HG03045 (cell line): ENCODE measurements at regions not wholly inside any gene's neighbourhood (a gene's known extent, or its start where the extent isn't known, plus 50 kb on each side); places are given as distances from the start of the nearest gene placed in this dataset.

Experiments
- ATAC-seq: cut with Tn5 transposase; IDR thresholded peaks from one replicate; pipeline ENCODE4 v1.9.1; 2021; ENCODE audit warnings: mild to moderate bottlenecking, moderate library complexity; ENCODE audit not compliant: unreplicated experiment

DNA sequence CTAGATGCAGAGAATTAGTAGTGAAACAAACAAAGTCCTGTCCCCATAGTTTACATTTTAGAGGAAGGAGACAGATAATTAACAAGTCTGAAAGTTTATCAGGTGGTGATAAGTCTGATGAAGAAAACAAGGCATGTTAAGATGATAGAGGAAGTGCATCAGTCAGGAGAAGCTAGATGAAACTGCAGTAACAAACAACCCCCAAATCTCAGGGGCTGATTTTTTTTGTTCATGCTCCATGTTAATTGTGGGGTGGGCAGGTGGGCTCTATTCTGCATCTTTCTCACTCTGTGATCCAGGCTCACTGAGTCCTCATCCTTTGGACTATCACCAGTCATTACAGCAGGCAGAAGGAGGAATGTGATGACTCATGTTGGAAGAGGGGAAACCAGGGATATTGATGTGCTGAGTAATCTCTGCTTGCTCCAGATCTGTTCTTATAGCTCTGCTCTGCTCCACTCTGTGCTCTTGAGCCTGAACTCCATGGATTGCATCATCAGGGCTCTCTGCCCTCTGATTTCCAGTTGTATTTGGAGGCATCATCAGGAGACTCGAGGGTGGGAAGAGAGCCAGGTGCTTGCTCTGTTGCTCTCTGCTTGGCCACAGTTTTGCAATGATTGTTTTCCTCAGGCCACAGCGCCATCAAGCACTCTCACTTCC, 166.9 kb downstream of the IER5 start:
- no peak for ATAC-seq

DNA sequence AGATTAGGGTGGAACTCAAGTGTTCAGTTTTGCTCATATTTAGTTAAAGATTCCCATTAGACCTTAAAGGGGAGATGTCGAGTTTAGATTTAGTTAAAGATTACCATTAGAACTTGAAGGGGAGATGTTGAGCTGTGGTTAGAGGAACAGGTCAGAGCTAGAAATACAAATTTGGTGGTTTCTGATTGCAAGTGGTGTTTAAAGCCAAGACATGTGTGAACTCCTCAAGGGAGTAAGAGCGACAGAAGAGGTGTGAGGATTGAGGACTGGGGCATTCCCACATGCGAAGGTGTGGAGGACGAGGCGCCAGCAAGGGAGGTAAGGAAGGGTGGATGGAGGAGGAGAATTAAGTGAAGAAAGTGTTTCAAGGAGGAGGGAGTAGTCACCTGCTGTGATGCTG, 168.6 kb downstream of the IER5 start:
- peak; percentile 87 for ATAC-seq

DNA sequence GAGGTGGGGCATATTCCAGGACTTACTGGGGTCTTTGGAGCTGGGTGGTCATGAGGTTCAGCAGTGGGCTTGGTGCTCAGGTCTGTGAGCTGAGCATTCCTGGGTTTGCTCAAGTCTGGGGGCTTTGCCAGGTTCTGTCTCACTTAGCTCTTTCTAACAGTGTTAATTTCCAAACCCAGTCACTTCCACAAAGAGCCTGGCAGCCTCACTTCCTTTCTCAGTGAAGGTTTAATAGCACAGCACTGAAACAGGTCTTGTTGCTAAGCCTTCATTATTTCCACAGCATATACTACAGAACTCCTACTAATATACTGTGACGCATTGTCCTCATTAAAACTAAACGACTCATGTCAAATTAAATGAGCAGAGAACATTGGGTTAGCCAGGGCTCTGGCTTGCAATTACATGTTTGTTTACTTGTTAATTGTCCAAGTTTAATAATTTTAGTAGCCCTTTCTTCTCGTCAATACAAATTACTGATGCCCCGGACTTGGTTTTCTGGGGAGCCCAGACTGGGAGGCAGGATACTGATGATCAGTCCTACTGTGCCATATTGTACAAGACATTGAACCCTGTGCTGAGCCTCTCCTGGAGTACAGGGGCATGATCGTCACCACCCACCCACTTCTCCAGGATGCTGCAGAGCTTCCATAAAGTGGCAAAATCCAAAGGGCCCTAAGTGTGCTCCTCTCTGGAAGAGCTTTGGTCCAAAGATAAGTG, 170.7 kb downstream of the IER5 start:
- no peak for ATAC-seq

DNA sequence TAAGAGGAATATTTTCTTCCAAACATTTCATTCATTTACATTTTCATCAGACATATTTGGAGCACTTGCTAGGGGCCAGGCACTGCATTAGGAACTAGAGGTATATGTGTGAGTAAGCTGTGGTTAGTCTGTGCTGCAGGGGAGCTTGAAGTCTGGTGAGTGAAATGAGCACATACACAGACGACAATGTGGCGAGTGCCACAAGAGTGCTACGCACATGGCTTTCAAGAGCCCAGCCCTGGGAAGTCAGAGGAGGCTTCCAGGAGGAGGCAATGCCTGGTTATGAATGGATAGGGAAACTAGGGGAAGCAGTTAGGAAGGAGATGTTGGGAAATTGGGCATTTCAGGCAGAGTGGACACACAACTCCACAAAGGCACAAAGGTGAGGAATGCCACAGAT, 171.8 kb downstream of the IER5 start:
- ATAC-seq, result no peak

DNA sequence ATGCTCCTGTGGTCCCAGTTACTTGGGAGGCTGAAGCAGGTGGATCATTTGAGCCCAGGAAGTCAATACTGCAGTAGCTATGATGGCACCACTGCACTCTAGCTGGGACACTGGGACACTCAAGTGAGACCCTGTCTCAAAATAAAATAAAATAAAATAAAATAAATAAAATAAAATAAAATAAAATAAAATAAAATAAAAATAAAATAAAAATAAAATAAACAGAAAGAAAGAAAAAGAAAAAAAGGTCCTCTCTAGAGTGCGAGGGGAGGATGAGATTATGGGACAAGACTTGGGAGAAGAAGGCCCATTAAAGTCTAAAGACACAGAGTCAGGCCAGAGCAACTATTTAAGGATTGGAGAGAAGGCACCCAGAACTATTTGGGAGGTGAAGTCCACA, 172.5 kb downstream of the IER5 start:
- ATAC-seq, result no peak

DNA sequence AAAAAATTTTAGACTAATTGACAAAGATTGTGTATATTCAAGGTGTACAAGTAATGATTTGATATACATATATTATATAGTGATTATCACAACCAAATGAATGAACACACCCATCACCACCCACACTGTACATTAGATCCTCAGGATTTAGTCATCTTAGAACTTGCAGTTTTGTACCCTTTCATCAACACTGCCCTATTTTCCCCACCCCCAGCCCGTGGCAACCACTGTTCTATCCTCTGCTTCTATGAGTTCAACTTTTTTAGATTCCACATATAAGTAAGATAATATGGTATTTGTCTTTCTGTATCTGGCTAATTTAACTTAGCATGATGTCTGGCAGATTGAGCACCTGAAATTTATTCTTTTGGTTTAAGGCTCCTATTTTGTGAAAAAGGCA, 173.6 kb downstream of the IER5 start:
- ATAC-seq, result no peak

DNA sequence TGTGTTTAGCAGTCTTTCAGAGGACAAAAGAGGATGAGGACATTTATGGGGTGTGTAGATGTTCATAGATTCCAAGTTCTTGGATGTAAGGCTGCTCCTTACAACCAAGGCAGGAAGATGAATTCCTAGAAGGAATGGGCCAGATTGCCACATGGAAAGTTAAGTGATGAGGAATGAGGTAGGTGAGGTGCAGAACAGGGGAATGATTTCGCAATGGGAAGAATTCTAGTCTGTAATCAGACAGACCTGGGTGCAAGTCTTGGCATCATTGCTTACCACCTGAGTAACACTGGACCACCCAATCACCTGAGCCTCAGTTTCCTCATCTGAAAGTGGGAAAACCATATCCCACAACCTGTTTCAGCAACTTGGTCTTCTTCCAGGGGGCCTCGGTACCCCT, 174.9 kb downstream of the IER5 start:
- no peak for ATAC-seq

DNA sequence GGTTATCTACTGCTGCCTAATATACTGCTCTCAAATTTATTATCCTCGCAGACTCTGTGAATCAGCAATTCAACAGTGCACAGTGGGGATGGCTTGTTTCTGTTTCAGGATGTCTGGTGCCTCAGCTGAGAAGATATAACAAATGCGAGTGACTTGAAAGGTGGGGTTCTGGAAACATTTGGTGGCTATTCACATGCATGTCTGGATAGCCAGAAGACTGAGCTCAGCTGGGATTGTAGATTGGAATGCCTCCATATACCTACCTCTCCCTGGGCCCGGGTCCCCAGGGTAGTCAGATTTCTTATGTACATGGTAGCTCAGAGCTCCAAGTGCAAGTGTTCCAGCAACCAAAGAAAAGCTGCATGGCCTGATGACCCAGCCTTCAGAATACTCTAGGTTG, 176.3 kb downstream of the IER5 start:
- ATAC-seq, result no peak

DNA sequence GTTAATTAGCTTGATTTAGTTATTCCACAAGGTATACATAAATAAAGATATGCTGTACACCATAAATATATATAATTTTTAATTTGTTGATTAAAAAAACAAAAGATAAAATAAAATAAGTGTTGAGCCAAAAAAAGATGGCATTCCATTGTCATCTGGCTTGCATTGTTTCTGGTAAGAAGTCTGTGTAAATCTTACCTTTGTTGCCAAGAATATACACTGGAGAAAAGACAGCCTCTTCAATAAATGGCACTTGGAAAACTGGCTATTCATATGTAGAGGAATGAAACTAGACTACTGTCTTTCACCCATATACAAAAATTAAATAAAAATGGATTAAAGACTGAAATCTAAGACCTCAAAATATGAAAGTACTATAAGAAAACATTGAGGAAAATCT, 196.5 kb downstream of the IER5 start:
- no peak for ATAC-seq

DNA sequence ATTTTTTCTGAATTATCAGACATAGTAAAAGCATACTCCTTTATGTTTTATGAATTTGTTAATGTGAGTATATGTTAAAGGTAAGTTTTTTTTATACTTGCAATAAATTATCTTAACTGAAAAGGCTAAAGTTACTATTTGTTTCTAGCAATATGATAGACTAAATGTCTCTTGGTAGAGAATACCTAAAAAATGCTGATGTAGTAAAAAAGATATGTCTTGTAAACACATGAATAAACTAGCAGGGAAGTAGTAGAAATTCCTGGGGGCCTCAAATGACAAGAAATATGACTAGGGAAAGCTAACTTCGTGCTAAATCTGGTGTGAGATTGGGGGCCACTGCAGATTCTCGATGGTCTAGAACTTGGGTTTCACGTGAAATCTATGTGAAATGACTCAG, 188.1 kb upstream of the CACNA1E start:
- ATAC-seq, result no peak

DNA sequence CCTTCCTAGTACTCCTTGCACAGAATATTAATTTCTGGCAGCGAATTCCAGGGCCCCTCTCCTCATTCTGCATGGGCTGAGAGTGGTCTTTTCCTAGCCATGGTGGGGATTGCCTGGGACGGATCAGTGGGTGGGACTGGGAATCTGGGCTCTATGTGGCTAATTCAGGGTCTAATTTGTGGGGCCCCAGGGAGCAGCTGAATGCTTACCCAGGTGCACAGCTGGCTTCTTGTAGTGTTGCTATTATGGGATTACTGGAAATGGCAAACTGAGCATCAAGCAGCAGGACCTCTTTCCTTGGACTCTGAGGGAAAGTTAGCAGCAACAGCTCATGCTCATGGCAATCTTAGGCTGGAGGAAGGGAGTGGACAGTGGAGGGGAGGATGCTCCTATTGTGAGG, 187.1 kb upstream of the CACNA1E start:
- no peak for ATAC-seq

DNA sequence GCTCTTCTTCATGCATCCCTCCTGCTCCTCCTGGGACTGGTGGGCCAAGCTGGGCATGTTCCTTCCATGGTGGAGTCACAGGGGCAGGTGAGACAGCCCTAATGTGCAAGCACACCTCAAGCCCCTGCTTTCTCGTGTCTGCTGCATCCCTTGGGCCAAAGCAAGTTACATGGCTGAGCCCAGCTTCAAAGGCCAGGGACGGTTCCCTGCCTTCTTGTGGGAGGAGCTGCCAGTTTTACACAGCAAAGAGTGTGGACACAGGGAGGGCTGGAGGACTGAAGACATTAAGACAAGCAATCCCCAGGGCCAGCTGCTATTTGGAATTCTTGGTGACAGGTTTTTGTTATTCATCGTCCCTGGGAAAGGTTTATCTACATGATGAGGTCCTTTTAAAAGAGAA, 175.2 kb upstream of the CACNA1E start:
- ATAC-seq, result no peak

DNA sequence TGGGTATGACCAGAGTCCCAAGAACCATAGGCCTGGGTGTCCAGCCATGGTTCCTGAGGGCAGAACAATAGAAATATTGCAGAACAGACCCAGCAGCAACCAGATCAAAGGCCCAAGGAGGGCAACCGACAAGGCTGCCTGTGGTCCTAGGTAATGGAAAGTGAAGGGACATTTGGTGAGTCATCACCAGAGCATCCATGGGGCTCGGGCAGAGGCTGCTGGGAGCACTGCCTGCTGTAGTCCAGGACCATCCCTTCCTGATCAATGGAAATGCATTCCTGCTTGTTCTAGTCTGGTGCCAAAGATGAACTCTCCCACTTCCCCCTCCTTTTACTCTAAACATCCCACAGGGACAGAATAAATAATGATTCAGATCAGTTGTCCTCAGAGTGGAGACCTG, 172.8 kb upstream of the CACNA1E start:
- no peak for ATAC-seq

DNA sequence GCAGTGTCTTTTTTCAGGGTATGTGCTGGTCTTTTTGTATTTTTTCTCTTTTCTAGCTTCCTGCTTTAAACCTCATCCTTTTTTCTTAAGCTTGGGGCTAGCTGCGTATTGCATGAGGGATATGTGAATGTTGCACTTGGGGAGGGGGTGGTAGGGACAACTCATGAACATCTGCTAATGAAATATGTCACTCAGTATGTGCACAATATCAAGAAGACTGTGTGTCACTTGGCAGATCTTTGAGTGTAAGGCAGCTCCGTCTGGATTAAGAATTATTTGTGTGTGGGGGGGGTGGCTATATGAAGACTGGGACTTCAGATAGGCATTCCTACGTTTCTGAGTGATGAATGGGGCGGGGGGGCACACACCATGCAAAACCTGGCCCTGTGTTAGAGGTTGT, 170.4 kb upstream of the CACNA1E start:
- no peak for ATAC-seq

DNA sequence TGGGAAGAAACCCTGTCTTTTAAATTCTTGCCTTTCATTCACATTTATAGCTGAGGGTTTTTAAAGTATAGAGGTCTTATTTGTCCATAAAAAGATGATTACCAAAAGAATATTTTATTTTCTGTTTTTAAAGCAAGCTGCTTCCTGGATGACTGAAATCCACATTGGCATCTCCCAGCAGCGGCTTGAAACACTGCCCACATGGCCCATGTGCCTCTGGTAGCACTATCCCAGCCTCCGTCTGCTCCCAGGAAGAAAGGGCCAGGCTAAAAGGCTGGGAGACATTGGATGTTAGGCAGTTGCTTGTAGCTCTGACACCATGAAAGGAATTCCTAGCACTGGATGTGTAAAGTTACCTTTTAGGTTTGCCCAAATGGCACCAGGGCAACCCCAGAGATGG, 169.9 kb upstream of the CACNA1E start:
- ATAC-seq, result no peak

DNA sequence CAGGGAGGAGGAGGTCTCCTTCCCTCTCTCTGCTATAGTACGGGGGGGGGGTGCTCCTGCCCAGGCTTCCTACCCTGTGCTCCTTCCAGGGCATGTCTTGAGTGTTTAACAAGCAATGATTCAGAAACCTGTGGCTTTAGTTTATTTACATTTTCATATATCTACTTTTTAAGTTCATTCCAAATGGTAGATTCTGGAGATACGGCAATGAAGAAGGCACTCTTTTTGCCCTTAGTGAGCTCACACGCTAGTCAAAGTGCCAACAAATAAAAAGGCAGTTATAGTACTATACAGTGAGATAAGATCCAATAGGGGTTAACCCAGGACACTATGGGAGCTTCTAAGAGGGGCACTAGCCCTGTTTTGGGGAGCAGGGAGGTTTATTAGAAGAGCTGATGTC, 169.3 kb upstream of the CACNA1E start:
- no peak for ATAC-seq

DNA sequence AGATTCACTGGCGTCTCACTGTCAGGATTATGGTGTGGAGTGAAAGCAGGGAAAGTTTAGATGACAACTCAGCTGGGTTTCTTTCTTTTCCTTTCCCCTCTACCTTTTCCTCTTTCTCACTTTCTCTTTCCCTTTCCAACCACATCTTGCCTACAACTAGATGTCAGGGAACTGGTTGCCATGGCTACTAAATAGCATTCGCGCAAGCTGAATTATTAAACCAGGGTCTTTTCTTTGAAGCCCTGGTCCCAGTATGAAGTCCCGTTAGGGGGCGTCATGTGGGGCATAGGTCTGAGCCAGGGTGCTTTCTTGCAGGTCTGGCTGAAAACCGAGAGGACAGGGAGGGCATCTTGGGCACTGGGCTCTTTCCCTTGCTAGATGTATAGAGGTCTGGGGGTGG, 168.4 kb upstream of the CACNA1E start:
- ATAC-seq, result no peak

DNA sequence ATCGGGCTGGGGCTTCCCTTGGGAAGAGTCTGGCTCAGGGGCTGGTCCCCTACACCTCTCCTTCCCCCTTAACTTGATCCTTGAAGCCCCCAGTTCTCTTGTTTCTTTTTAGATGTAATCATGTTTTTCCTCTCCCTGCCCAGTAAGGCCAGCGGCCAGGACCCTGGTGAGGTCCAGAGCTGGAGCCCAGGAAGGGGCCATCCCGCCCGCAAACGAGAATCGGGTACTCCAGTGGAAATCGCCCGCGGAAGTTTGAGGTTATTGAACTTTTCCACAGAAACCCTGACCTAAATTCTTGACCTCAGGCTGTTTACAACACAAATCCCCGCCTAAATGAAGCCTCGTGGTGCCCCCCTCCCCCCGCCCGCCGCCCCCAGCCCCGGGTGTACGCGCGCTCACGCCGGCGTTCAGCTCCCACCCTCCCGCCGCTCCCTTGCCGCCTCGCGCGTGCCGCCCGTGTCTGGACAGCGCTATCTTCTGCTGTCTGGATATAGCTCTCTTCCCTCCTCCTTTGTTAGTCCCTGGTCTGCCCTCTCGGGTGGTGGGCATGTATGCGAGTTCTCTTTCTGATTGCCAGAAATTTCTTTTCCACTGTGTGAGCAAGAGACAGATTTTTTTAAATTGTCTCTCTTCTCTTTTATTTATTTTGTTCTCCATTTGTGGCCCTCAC, 165.9 kb upstream of the CACNA1E start:
- no peak for ATAC-seq

DNA sequence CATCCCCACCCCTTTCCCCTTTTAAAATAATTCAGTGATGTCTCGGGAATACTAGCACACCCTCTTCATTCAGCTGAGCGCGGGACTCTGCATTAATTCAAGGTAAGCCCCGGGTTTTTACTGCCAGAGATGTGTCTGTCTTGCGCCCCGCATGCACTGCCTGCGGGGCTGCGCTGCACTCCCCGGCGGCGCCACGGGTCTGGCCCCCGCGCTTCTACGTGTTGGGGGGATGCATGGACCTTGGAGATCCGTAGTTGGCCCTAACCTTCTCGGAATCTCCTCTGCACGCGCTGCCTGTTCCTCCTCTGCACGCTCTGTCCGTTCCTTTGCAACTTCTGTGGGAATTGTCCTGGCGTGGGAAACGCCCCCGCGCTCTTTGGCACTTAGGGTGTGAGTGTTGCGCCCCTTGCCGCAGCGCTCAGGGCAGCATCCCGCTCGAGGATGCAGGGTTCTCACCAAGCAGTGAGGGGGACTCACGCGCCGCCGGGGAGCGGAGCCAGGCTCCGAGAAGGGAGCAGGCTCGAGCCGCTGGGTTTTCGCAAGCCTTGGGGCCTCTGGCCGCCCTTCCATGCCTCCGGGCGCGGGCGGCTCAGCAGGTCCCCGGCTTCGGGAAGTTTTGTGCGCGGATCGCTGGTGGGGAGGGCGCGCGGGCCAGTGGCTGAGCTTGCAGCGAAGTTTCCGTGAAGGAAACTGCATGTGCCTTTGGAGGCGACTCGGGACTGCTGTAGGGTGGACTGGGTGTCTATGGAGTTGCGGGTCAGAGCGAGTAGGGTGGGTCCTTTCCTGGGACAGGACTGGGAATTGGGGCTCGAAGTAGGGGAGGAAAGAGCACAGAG, 165.1 kb upstream of the CACNA1E start:
- ATAC-seq, result no peak

DNA sequence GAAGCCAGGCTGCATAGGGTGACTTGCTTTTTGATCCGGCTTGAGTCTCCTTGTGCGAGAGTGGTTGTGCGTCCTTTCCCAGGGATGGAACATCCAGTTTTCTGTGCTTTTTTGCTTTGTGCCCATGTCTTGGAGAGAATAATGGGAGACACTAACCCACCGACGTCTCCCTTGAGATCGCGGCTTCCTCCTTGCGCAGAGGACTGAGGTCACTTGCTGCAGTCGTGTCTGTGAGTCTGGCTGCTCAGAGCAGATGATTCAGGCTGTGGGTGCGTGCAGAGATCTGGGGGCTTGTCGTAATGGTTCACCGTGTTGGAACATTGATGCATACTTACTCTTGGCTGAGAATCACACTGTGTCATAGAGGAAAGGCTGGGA, 164.5 kb upstream of the CACNA1E start:
- no peak for ATAC-seq

DNA sequence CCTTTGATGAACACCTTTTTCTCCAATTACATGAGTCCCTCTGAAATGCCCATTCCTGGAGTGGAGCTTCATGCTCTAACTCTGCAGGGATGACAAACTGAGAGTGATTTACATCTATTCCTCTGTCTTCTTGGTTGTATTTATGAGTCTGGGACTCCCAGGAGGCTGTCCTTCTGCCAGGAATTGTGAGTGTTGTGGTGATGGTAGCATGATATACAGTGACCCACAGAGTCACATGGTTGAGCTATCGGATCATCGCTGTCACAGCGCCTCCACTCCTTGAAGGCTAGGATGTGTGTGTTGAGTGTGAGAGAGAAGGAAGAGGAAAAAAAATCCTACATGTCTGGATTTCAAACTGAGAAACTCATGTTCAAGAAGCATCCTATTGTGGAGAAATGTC, 163.4 kb upstream of the CACNA1E start:
- ATAC-seq, result no peak
